HG03280 (cell line): ENCODE measurements at regions not wholly inside any gene's neighbourhood (a gene's known extent, or its start where the extent isn't known, plus 50 kb on each side); places are given as distances from the start of the nearest gene placed in this dataset.

Source experiments
- ATAC-seq: cut with Tn5 transposase; IDR thresholded peaks from one replicate; pipeline ENCODE4 v1.9.1; 2021; ENCODE audit warnings: mild to moderate bottlenecking, moderate library complexity; ENCODE audit not compliant: unreplicated experiment

DNA sequence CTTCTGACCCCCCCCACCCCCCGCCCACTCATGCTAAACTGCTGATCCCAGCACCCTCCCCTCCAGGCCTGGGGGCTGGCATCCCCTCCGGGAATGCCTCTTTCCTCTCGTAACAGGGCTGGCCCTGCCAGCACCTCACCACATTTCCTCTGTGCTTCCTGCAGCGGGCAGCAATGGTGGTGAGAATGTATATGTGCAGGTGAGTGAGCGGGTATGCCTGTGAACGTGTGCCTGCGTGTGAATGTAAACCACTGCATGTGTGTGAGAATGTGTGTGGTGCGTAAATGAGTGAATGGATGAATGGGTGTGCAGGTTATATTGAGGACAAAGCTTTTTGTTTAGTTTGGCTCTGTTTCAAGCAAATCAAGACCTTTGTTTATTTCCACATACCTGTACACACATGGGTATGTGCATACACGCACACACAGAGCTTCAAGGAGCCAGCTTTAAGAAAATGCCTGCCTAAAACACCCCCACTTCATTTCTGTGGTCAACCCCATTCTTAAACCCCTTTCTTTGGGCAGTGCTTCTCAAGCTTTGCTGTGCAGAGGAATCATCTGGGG, 95.7 kb upstream of the SHB start:
- ATAC-seq: no peak

DNA sequence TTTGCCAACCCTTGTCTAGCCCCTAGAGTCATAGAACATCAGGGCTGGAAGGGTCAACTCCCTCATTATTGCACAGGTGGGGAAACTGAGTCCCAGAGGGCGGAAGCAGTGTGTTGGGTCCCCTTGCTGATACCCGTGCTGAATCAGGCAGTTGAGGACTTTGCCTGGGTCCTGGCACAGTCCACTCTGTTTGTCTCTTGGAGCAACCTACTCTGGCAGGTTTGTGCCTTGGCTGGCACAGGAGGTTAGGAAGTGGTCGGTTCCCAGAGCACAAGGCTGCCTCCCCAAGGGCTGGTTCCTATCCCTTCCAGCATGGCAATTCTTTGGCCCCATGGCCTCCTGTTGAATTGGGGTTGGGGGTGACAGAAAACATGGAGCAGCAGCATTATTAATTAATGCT, 94.5 kb upstream of the SHB start:
- no peak for ATAC-seq

DNA sequence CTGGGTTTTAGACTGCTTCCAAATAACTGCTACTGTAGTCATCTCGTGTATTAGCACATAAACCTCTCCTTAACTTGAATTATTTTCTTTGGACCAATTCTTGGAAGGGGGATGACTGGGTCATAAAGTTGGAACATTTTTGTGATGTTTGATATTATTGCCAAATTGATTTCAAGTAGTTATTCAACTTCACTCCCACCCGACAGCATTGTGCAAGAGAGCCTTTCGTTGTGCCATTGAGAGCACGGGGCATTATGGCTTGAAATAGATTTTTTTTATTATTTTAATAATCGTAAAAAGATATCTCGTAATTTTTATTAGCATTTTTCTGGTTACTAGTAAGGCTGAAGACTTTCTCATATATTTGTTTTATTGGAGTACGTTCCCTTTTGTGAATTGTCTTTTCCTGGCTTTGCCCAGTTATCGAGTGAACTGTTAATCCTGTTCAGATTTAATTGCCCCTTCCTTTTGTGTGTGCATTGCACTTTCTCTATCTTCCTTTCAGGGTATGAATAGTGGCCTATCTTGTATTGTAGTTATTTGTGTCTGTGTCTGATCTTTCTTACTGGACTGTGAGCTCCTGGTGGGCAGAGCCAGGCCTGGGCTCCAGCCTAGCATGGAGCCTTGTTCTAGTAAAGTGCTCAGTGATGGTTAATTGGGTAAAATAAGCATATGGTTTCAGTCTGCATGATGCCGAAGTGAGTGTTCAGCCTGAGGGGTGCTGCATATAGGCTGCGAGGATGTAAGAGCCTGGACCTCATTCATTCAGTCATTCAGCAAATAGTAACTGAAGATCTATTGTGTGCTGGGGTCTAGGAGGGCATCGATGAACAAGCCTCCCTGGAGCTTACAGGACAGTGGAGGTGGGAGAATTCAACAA, 93.5 kb upstream of the SHB start:
- no peak for ATAC-seq

DNA sequence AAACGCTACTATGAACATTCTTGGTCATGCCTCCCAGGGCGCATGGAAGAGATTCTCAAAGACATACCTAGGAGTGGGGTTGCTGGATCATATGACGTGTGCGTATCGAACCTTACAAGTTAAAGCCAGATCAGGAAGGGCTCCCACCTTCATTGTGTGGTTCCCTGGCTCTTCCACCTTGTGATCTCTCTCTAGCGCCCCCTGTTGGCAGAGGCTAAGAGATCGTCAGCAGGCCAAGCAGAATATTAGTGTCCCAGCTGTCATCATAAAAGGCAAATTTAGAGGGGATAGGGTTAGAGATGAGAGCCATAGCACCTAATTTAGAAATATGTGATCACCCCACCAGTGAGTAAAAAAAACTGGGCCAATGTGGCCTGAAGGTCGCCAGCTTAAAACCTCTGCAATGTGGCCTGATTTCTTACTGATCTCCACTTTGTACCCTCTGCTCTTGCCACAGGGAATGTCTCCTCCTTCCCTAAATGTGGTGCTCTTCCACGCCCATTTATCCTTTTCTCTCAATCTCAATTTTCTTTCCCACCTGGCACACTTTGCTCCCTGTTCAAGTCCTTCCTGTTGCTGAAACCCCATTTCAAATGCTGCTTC, 91.7 kb upstream of the SHB start:
- ATAC-seq: peak; percentile 55

DNA sequence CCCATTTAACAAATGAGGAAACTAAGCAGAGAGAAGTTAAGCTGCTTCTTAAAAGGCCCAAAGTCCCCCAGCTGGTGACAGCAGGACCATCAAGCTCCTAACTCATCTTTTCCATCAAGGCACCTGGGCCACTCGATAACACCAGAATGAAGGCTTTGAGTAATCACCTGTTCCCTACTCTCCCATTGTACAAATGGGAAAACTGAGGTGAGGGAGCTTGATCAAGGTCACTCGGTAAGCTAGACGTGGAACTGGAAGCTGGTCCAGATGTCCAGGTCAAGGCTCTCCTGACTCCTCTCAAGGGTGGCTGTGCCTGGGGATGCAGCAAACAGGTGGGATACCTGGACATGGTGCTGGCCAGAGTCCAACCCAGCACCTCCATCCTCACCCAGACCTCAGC, 90.6 kb upstream of the SHB start:
- no peak for ATAC-seq

DNA sequence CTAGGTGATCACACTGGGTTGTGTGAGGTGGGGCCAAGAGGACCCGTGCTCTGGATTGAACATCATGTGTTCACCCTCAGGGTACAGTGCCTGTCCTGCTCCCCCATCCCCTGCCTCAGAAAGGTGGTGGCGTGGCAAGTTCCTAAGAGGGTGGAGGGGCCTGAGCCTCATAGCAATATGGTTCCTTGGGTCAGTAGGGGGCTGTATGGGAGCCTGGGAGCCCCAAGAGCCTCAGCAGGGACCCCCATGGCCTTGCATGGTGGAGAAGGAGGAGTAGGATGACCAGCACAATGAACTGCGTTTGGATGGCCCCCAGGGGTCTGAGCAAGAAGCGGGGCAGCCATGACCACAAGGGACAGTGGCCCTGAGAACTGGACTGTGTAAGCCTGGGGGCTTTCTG, 89.6 kb upstream of the SHB start:
- no peak for ATAC-seq

DNA sequence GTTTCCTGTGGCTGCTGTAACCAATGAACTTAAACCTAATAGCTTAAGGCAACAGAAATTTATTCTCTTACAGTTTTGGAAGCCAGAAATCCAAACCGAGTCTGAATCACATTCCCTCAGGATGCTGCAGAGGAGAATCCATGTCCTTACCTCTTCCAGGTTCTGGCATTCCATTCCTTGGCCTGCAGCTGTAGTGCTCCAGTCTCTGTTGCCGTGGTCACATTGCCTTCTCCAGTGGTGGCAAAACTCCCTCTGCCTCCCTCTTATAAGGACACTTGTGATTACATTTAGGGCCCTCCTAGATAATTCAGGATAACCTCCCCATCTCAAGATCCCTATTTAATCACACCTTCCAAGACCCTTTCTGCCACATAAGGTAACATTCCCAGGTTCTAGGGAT, 88.7 kb upstream of the SHB start:
- no peak for ATAC-seq

DNA sequence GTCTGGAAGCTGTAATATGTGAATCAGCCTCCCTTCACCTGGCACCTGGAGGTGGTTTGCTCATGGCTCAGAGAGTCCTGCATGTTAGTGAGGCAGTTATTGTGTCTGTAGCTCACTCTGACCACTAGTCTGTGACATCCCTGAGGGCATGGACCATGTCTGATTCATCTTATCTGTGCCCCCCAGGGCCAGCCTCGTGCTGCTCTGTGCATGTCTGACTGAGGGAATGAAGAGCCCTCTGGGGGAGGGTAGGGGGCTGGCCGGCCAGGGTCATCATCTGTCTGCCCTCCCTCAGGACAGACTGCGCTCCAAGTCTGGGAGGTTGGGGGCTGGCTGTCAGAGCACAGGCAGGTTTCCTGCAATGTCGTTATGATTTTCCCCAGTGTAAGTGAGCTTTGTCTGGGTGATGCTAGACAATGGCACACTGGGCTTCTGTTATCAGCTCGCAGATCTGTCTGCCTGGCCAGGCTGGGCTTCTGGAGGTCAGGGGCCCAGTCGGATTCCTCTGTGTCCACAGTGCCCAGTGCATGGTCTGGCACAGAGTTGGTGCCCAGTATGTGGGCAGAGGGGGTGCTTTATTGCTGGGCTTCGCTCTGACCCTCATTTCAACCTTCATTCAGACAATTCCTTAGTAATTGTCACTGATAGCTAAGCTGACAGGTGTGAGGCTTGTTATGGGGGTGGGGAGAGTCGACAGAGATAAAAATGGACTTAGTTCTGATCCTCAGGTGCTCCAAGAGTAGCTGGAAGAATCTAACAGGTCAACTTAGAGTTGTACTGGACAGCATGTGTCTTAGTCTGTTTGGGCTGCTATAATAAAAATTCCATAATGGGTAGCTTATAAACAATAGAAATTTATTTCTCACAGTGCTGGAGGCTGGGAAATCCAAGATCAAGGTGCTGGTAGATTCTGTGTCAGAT, 85.7 kb upstream of the SHB start:
- ATAC-seq: no peak

DNA sequence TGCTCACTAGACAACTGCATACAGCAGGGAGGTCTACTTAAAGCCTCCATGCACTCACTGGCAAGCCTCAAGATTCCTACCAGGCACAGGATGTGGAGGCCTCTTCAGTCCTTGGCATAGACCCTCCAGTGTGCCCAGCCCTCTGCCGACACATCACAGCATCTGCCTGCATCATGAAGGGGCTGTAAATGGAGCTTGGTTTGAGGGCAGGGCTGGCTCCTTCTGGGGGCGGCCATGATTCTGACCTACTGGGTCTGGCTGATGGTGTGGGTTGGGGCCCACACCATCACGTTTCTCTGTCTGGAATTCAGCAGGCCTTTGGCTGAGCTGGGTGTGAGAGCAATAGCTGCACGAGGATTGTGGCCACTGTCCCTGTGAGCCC, 84.9 kb upstream of the SHB start:
- no peak for ATAC-seq

DNA sequence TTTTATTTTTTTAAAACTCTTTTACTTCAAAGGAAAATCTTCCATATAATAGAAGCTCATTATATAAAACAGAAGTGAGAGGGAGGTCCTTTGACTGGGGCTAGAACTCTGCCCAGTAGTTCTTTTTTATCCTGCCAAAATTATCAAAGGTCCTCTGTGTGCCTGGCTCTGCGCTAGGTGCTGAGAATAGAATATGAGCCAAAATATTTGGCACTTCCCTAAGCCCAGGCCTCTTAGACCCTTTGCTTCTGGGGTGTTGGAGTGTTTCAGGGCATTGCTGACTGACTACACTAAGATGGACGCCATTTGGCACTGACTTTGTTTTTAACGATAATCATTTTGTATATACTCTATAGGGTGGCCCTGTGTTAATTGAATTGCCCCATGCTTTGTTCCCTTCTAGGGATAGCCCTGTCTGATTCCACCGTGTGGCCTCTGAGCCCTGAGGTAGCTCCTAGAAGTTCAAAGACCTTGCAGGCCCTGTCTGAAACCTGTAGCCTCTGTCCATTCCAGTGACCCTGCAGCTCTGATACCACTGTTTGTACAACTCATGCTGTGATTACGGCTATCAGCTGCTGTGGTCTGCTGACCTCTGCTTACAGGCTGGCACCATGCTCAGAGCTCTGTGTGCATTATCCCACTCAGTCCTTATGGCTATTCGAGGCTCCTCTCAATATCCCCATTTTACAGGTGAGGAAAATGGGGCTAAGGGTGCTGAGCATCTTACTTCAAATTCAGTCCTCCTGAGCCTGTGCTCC, 84.3 kb upstream of the SHB start:
- ATAC-seq: no peak

DNA sequence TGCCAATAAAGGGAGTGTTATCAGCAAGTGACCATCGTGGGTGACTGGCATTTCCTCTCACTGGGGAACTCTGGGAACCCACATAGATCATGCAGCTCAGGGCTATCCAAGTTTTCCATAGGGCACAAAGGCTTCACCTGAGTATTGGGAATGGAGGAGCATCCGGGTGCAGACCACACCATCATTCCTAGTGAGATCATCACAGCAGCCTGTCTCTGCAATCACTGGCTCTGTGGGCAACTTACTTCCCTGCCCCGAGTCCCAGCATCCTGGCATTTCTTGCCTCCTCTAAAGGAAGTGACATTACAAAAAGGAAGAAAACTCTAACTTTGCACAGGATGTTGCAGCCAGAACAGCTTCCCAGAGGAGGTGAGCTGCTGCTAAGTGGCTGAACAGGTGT, 80.6 kb upstream of the SHB start:
- no peak for ATAC-seq

DNA sequence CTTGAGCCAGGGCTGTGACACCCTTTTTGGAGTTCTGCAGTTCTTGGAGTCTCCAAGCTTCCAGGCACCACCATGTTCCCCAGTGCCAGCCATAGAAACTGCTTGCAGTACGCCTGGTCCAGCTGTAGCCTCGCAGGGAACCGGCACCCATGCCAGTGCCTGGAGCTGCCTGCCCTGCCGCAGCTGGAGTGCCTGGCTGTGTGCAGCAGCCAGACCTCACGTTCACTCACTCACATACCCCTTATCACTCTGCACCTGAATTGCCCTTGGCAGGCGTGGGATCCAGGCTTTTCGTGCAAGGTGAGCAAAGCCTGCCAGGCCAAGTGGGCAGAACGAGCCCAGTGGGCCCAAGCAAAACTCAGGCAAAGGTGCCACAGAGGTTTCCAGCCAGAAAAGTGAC, 77.8 kb upstream of the SHB start:
- ATAC-seq: no peak

DNA sequence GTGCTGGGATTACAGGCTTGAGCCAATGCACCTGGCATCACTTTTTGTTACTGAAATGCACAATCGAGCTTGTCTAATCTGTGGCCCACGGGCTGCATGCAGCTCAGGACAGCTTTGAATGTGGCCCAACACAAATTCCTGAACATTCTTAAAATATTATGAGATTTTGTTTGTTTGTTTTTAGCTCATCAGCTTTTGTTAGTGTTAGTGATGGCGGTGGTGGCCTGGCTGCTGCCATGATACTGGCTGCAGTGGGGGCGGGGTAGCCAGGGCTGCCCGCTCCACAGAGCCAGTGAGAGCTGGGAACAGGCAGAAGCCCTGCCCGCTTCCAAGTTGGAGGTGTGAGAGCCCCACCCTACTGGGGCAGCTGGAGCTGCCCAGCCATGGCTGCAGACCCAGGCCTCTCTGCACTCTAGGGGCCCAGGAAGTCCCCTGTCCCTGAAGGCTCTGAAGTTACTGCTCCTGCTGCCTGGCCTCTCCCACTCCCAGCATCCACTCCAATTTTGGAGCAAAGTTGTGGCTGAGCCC, 76.6 kb upstream of the SHB start:
- no peak for ATAC-seq

DNA sequence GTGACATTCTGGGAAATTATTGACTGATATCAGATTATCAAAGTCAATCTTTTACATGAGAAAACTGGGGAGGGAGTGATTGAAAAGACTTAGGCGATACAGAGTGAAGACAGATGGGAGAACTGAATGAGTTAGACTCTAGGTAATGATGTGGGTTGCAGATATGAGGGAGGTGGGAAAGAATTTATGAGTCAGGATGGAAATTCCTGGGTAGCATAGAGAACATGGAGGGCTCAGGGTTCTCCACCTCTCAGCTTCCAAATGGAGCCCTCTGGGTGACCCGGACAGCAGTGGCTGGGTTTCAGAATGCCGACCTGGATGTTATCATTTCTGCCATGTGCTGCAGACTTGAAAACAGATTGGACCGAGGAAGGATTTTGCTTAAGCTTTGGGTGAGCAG, 75.4 kb upstream of the SHB start:
- ATAC-seq: no peak

DNA sequence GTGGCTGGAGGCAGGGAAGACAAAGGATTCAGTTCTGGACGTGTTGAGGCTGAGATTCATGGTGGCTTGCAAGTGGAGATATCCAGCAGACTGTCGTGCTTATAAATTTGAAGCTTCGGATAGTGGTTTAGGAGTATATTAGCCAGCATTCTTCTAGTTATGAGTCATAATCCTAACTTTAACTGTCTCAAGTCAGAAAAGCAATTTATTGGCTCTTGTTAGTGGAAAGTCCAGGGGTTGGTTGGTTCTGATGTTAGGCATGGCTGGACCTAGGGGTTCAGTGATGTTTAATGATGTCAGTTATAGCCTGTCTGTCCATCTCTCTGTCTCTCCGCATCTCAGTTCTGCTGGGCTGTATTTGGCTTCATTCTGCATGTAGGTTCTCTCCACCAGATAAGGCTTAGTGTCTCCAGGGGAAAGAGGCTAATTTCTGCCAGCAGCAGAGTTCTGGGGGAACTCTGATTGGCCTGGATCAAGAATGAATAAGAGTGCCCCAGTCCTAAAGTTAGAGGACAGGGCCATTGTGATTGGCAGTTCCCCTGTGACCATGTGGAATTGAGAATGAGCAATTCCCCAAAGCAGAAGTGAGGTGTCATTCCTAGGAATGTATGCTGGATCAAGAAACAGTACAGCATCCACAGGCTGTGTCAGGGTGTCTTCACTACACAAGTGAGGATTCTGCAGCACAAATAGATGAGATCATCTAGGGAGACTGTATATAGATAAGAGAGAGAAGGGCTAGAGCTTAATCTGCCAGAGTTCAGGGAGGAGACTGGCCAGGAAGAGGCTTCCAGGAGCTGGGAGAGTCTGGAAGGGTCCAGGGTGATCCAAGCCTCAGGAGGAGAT, 72.9 kb upstream of the SHB start:
- no peak for ATAC-seq

DNA sequence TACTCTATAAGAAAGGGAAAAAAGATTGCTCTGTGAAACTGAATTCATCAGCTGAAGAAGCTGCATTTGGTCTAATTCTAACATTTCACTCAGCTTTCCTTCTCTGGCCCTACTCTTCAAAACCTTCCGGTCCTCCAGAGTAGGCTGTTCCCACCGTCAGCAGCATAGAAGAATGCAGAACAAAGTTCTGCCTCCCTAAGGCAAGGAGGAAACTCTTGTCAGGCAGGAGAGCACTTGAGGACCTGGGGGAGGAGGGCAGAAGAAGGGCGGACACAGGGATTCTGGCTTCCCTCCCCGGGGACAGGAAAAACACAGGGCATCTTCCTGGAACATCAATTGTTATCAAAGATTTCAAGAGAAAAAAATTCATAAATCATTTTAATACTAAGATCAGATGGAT, 69.2 kb upstream of the SHB start:
- no peak for ATAC-seq

DNA sequence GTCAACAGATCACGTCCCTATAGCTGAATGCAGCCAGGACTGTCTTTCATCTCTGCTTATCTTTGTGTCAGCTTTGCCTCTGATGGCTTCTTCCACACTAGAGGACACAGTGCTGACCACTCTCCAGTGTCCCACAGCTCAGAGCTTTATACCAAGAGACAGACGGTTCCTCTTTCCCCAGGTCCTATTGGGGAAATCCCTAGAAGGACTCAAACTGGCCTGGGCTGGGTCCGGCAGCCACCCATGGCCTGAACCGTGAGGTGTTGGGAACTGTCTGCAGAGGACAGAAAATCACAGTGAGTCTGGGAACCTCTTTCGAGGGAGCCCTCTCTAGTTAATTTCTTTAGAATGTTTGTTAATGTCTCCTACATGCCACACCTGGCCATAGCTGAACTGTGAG, 68.3 kb upstream of the SHB start:
- no peak for ATAC-seq

DNA sequence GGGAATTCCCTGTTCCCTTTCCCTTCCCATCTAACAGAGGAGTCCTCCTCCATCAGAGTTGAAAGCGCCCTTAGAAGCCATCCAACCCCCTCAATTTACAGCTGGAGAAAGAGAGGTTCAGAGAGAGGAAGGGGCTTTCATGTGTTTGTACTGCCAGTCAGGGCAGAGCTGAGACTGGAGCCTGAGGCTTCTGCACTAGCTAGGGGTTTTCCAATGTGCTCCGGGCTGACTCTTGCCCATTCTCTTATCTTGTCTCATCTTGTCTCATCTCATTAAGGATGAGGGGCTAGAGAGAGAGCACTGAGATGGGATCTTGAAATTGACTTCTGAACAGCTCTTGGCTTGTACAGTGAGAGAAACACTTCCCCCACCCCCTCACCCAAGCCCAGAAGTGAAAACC, 67.4 kb upstream of the SHB start:
- ATAC-seq: no peak

DNA sequence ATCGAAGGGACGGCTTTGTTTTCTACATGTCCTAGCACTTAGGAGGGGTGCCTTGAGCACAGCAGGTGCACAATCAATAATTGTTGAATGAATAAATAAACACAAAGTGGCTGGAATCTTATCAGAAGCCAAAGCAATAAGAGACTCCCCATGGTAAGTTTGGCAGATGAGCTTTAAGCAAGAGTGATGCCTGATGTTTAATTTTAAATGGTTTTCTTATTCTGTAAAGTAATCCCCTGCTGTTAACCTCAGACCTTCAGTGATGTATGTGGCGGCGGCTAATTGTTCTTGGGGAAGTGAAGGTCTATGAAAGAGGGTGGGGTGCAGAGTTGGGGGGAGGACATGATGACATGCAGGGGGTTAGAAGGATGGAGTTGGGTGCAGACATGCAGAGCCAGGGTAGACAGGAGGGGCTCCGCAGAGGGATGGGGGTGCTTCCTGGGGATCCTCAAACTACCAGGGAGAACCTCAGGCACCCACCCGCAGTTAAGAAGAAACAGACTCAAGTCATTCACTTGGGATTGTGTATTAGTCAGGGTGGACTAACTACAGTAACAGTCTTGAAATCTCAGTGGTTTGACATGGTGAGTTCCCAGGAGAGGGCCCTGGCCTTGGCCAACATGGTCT, 65.7 kb upstream of the SHB start:
- no peak for ATAC-seq
